GM12892 (cell line): ENCODE measurements at regions not wholly inside any gene's neighbourhood (a gene's known extent, or its start where the extent isn't known, plus 50 kb on each side); places are given as distances from the start of the nearest gene placed in this dataset.

ENCODE experiments used
- POLR2A ChIP-seq: IDR thresholded peaks from 2 replicates; pipeline ENCODE4 v1.6.1; 2011; ENCODE audit warnings: low read depth, low read length, control low read depth
- POLR2AphosphoS5 ChIP-seq: IDR thresholded peaks from 2 replicates; pipeline ENCODE4 v1.6.1; 2011; ENCODE audit warnings: low read depth, low read length, control low read depth

- no peak for TF ChIP-seq POLR2AphosphoS5
- no peak for TF ChIP-seq POLR2A
Measured at GRCh38 chr18:39693359-39693758, 2127.8 kb upstream of the CELF4 start.
